Neutrophil (primary cell): ENCODE measurements at regions not wholly inside any gene's neighbourhood (a gene's known extent, or its start where the extent isn't known, plus 50 kb on each side); places are given as distances from the start of the nearest gene placed in this dataset.

Experiments used
- H3K27ac ChIP-seq: fragments of 200-600 bp; sonication (generic); 2 replicates; pipeline ENCODE4 v1.5.1; 2016; ENCODE audit warnings: mild to moderate bottlenecking, moderate library complexity
- H3K27me3 ChIP-seq: fragments of 200-600 bp; sonication (generic); 2 replicates; pipeline ENCODE4 v1.6.0; 2016; ENCODE audit warnings: mild to moderate bottlenecking
- H3K36me3 ChIP-seq: fragments of 200-600 bp; sonication (generic); 2 replicates; pipeline ENCODE4 v1.5.1; 2017
- H3K4me1 ChIP-seq, 2 experiments: fragments of 200-600 bp in 1 of 2; sonication (generic) in 1 of 2; 1 replicate in 1 of 2; 2 replicates in 1 of 2; pipeline versions ENCODE4 v1.5.1 to v1.6.1; 2013 to 2016; ENCODE audit warnings: low read depth in 1 of 2, low read length in 1 of 2, mild to moderate bottlenecking in 1 of 2, moderate library complexity in 1 of 2; ENCODE audit not compliant: control insufficient read depth in 1 of 2, insufficient read depth in 1 of 2
- H3K4me3 ChIP-seq, 2 experiments: fragments of 200-600 bp in 1 of 2; sonication (generic) in 1 of 2; 1 replicate in 1 of 2; 2 replicates in 1 of 2; pipeline ENCODE4 v1.5.1; 2013 to 2016; ENCODE audit warnings: low read depth in 1 of 2, low read length in 1 of 2, mild to moderate bottlenecking in 1 of 2, moderate library complexity in 1 of 2
- H3K9me3 ChIP-seq: fragments of 200-600 bp; sonication (generic); 2 replicates; pipeline ENCODE4 v1.5.1; 2016
- CTCF ChIP-seq: fragments of 200-600 bp; sonication (generic); IDR thresholded peaks from 2 replicates; pipeline ENCODE4 v1.5.1; 2016; ENCODE audit warnings: antibody characterized with exemption

- no peak overlapping the region for H3K27ac ChIP-seq
- H3K9me3 ChIP-seq = no peaks in the 10 kb centered on the region
- no peaks in the 10 kb centered on the region for H3K4me1 ChIP-seq
- H3K36me3 ChIP-seq = no peaks in the 10 kb centered on the region
- no peak for TF ChIP-seq CTCF
- no peaks in the 10 kb centered on the region for H3K27me3 ChIP-seq
- H3K4me3 ChIP-seq = no peak overlapping the region
These were observed 361.5 kb upstream of the KCNH8 start for GRCh38 chr3:18786650-18787323.

- TF ChIP-seq CTCF = no peak
- H3K36me3 ChIP-seq = no peaks in the 10 kb centered on the region
These were observed 357.1 kb upstream of the SATB1 start for GRCh38 chr3:18782191-18782590.

GRCh38 chr3:18780959-18781358, 355.8 kb upstream of the SATB1 start:
- no peak for TF ChIP-seq CTCF
- Histone ChIP-seq H3K36me3 (no peaks in the 10 kb centered on the region), H3K9me3 (no peaks in the 10 kb centered on the region), H3K27ac (no peak overlapping the region), H3K4me1 (no peaks in the 10 kb centered on the region), H3K27me3 (no peaks in the 10 kb centered on the region), H3K4me3 (no peak overlapping the region)

More at GRCh38 chr3:18782191-18782590, 357.1 kb upstream of the SATB1 start:
- no peak overlapping the region for H3K4me3 ChIP-seq
- no peaks in the 10 kb centered on the region for H3K9me3 ChIP-seq
- H3K4me1 ChIP-seq = no peaks in the 10 kb centered on the region
- no peaks in the 10 kb centered on the region for H3K27me3 ChIP-seq
- H3K27ac ChIP-seq = no peak overlapping the region

- Histone ChIP-seq H3K9me3 (no peaks in the 10 kb centered on the region), H3K4me1 (no peaks in the 10 kb centered on the region), H3K27ac (no peak overlapping the region), H3K27me3 (no peaks in the 10 kb centered on the region), H3K36me3 (no peaks in the 10 kb centered on the region), H3K4me3 (no peak overlapping the region)
- no peak for TF ChIP-seq CTCF
These were observed 354.6 kb upstream of the SATB1 start for GRCh38 chr3:18779704-18780103.

GRCh38 chr3:18778598-18778997, 353.5 kb upstream of the SATB1 start:
- Histone ChIP-seq H3K27ac (no peak overlapping the region), H3K9me3 (no peaks in the 10 kb centered on the region), H3K4me1 (no peaks in the 10 kb centered on the region), H3K4me3 (no peak overlapping the region), H3K36me3 (no peaks in the 10 kb centered on the region), H3K27me3 (no peaks in the 10 kb centered on the region)
- no peak for TF ChIP-seq CTCF
